HepG2 (cell line): ENCODE measurements at regions not wholly inside any gene's neighbourhood (a gene's known extent, or its start where the extent isn't known, plus 50 kb on each side); places are given as distances from the start of the nearest gene placed in this dataset.

ENCODE experiments used
- ATAC-seq: fragments of 200-7000 bp; cut with Tn5 transposase; 3 replicates; pipeline ENCODE4 v1.9.1; 2020; ENCODE audit warnings: mild to moderate bottlenecking, moderate library complexity
- BruUV-seq: library from RNA; stranded (reverse); fragments of 400-500 nt; replicated peaks from 2 replicates; lab custom pipeline; 2021; lab: Mats Ljungman, UMichigan
- CTCF ChIA-PET: fragments of 300-600 bp; formaldehyde crosslinking; extraction: SDS; loops from one replicate; lab custom pipeline; 2021; ENCODE audit warnings: low total read pairs, inconsistent platforms, low intra/inter-chr PET ratio; lab: Yijun Ruan, JAX
- POLR2A ChIA-PET: fragments of 350-600 bp; sonication (Branson Sonifier 250); formaldehyde crosslinking; loops from one replicate; lab custom pipeline; 2020; ENCODE audit warnings: antibody characterized with exemption, inconsistent platforms; lab: Yijun Ruan, JAX
- DNase-seq: peaks from one replicate; pipeline ENCODE4 v3.0.0-alpha.2; 2015; ENCODE audit warnings: low spot score
- FAIRE-seq: peaks from 3 replicates; lab custom pipeline; 2011; peaks lifted over from hg19 to GRCh38; lab: Jason Lieb, UNC
- H2AFZ ChIP-seq: one replicate; pipeline ENCODE4 v1.6.1; 2011; ENCODE audit warnings: low read length, inconsistent platforms
- H3K27ac ChIP-seq: fragments of 300-600 bp; 3 replicates; pipeline ENCODE4 v1.8.0; 2011; ENCODE audit warnings: mixed run types, mild to moderate bottlenecking, mixed read lengths, low read length, inconsistent platforms; ENCODE audit not compliant: insufficient read depth; ENCODE audit errors: extremely low read length
- H3K27me3 ChIP-seq, 2 experiments: fragments of 200-600 bp in 1 of 2; 2 replicates in 1 of 2; 3 replicates in 1 of 2; pipeline versions ENCODE4 v1.6.0 to v1.8.0; 2011; ENCODE audit warnings: low read length in 2 of 2, mild to moderate bottlenecking in 2 of 2, moderate library complexity in 2 of 2, inconsistent platforms in 1 of 2; ENCODE audit not compliant: insufficient read depth in 2 of 2, control insufficient read depth in 1 of 2
- H3K36me3 ChIP-seq, 2 experiments: fragments of 200-600 bp in 1 of 2; replicated peaks in 1 of 2; 2 replicates in 1 of 2; 3 replicates in 1 of 2; pipeline versions ENCODE4 v1.5.1 to v1.8.0; 2011; ENCODE audit warnings: low read length in 2 of 2, inconsistent platforms in 1 of 2; ENCODE audit not compliant: insufficient read depth in 2 of 2, control insufficient read depth in 1 of 2
- H3K4me1 ChIP-seq: 2 replicates; pipeline ENCODE4 v1.5.1; 2012; ENCODE audit warnings: low read length, inconsistent platforms; ENCODE audit not compliant: insufficient read depth
- H3K4me2 ChIP-seq: 2 replicates; pipeline ENCODE4 v1.6.0; 2011; ENCODE audit warnings: low read depth, low read length, inconsistent platforms
- H3K4me3 ChIP-seq, 3 experiments: fragments of 200-600 bp in 1 of 3; sonication (generic), shearing (Covaris generic) in 1 of 3; replicated peaks in 1 of 3; 2 replicates each; pipeline ENCODE4 v1.5.1; 2011 to 2016; ENCODE audit warnings: low read length in 3 of 3, inconsistent platforms in 2 of 3, low read depth in 2 of 3, mild to moderate bottlenecking in 2 of 3, control low read depth in 1 of 3, mixed read lengths in 1 of 3; ENCODE audit not compliant: insufficient read depth in 1 of 3
- H3K79me2 ChIP-seq: one replicate; pipeline ENCODE4 v1.6.1; 2011; ENCODE audit warnings: low read length, inconsistent platforms; ENCODE audit not compliant: insufficient read depth
- H3K9ac ChIP-seq: 2 replicates; pipeline ENCODE4 v1.6.0; 2011; ENCODE audit warnings: mild to moderate bottlenecking, low read depth, low read length, inconsistent platforms; ENCODE audit not compliant: insufficient read depth
- H3K9me3 ChIP-seq: 2 replicates; pipeline ENCODE4 v1.5.1; 2012; ENCODE audit warnings: mild to moderate bottlenecking, low read length
- H4K20me1 ChIP-seq: 2 replicates; pipeline ENCODE4 v1.6.0; 2011; ENCODE audit warnings: inconsistent platforms, mild to moderate bottlenecking, low read length, moderate library complexity; ENCODE audit not compliant: insufficient read depth
- ARNT ChIP-seq: fragments of 450-650 bp; IDR thresholded peaks from 2 replicates; pipeline ENCODE4 v1.6.1; 2017
- BCL3 ChIP-seq: sonication (generic); formaldehyde crosslinking; IDR thresholded peaks from 2 replicates; pipeline ENCODE4 v1.5.1; 2020; ENCODE audit warnings: mild to moderate bottlenecking, missing genetic modification reagents, moderate library complexity
- FOXA1 ChIP-seq, 2 experiments: fragments of 450-650 bp in 1 of 2; sonication (generic) in 1 of 2; formaldehyde crosslinking in 1 of 2; IDR thresholded peaks; 2 replicates each; pipeline versions ENCODE4 v1.4.0 to v1.6.1; 2016 to 2020; ENCODE audit warnings: missing genetic modification reagents in 1 of 2
- KLF15 ChIP-seq: sonication (generic); formaldehyde crosslinking; IDR thresholded peaks from 2 replicates; pipeline ENCODE4 v1.8.1; 2023; ENCODE audit warnings: borderline replicate concordance, mild to moderate bottlenecking, inconsistent platforms, missing genetic modification reagents, mixed read lengths
- MED8 ChIP-seq: sonication (generic); formaldehyde crosslinking; IDR thresholded peaks from 2 replicates; pipeline ENCODE4 v1.8.1; 2023; ENCODE audit warnings: mild to moderate bottlenecking, missing genetic modification reagents; ENCODE audit not compliant: insufficient replicate concordance
- RFX5 ChIP-seq: IDR thresholded peaks from 2 replicates; pipeline ENCODE4 v1.6.1; 2011; ENCODE audit warnings: low read depth, low read length, improper control_type of control experiment
- TRAFD1 ChIP-seq: sonication (generic); formaldehyde crosslinking; IDR thresholded peaks from 2 replicates; pipeline ENCODE4 v1.5.1; 2020; ENCODE audit warnings: missing genetic modification reagents, mild to moderate bottlenecking, borderline replicate concordance
- ZNF3 ChIP-seq: IDR thresholded peaks from 2 replicates; pipeline ENCODE4 v1.7.0; 2017; ENCODE audit warnings: inconsistent platforms
- ZNF543 ChIP-seq: sonication (generic); formaldehyde crosslinking; IDR thresholded peaks from 2 replicates; pipeline ENCODE4 v1.4.0; 2020; ENCODE audit warnings: mild to moderate bottlenecking, missing genetic modification reagents
- ZNF577 ChIP-seq: sonication (generic); formaldehyde crosslinking; IDR thresholded peaks from 2 replicates; pipeline ENCODE4 v1.4.0; 2020; ENCODE audit warnings: mild to moderate bottlenecking, low read depth, missing genetic modification reagents, borderline replicate concordance
- WGBS: methylation state at CpG from one replicate; pipeline ENCODE4 v1.1.6; 2017; ENCODE audit warnings: low lambda C conversion rate; 5-methylcytosine and 5-hydroxymethylcytosine counted together
- in situ Hi-C: cut with HindIII; loops from 2 replicates; pipeline ENCODE4 v1.10.0; 2017; ENCODE audit warnings: low pct_unique_long_range_greater_than_20kb; ENCODE audit not compliant: extremely low pct_ligation_motif_present
- intact Hi-C: fragments of 100-400 bp; cut with micrococcal nuclease; formaldehyde crosslinking; loops from one replicate; pipeline ENCODE4 v1.10.0; 2022; ENCODE audit not compliant: unreplicated experiment
- TF ChIP-seq, protein P1 (sequence below): sonication (generic); formaldehyde crosslinking; IDR thresholded peaks from 2 replicates; pipeline ENCODE4 v1.5.1; 2020; ENCODE audit warnings: mild to moderate bottlenecking, missing genetic modification reagents, borderline replicate concordance

GRCh38 chr3:82222401-82222800 is 461.0 kb upstream of the GBE1 start:
- 42% methylated on average over 1 of the region's 1 CpG for WGBS
- ATAC-seq, result no peak
- in situ Hi-C loops, result no loop called here

DNA sequence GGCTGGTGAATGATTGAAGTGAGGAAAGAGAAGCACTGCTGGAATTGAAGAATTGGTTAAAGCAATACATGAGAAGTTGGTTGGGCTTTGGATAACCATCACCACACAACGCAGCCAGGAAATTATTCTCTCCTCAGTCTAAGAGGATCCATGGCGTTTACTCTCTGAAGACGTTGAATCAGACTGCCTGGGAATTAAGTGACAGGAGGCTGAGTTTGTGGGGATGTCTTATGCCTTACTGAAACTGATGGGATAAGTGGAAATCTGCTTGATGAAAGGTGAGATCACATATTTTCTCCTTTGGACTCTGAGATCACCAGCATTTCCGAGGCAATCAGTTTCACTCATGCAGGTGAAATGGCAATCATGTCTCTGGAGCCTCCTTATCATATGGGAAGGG is 456.1 kb upstream of the GBE1 start:
- ATAC-seq (no peak), DNase-seq (no peak), FAIRE-seq (no peak)
- H3K27ac ChIP-seq, result no peak overlapping the region
- H3K36me3 ChIP-seq, result no peaks in the 10 kb centered on the region
- H2AFZ ChIP-seq, result no peak overlapping the region
- no peaks in the 10 kb centered on the region for H3K79me2 ChIP-seq
- in situ Hi-C loops (no loop called here), intact Hi-C loops (no loop called here)
- BruUV-seq, result no TSS peak
- H4K20me1 ChIP-seq, result no peaks in the 10 kb centered on the region
- CTCF ChIA-PET, result no interaction called here
- no peak overlapping the region for H3K9ac ChIP-seq
- H3K4me2 ChIP-seq, result no peak overlapping the region
- no peaks in the 10 kb centered on the region for H3K27me3 ChIP-seq
- H3K9me3 ChIP-seq, result 0 out of 2 replicates have a peak, but pooled peaks cover under 1% of the 10 kb centered on the region
- H3K4me1 ChIP-seq, result peaks cover 3% of the 10 kb centered on the region; the same call in 1 of the 2 replicates
- H3K4me3 ChIP-seq, result no peak overlapping the region
- POLR2A ChIA-PET, result no interaction called here
- 58% methylated on average over 4 of the region's 4 CpGs for WGBS
- TF ChIP-seq, protein P1, sequence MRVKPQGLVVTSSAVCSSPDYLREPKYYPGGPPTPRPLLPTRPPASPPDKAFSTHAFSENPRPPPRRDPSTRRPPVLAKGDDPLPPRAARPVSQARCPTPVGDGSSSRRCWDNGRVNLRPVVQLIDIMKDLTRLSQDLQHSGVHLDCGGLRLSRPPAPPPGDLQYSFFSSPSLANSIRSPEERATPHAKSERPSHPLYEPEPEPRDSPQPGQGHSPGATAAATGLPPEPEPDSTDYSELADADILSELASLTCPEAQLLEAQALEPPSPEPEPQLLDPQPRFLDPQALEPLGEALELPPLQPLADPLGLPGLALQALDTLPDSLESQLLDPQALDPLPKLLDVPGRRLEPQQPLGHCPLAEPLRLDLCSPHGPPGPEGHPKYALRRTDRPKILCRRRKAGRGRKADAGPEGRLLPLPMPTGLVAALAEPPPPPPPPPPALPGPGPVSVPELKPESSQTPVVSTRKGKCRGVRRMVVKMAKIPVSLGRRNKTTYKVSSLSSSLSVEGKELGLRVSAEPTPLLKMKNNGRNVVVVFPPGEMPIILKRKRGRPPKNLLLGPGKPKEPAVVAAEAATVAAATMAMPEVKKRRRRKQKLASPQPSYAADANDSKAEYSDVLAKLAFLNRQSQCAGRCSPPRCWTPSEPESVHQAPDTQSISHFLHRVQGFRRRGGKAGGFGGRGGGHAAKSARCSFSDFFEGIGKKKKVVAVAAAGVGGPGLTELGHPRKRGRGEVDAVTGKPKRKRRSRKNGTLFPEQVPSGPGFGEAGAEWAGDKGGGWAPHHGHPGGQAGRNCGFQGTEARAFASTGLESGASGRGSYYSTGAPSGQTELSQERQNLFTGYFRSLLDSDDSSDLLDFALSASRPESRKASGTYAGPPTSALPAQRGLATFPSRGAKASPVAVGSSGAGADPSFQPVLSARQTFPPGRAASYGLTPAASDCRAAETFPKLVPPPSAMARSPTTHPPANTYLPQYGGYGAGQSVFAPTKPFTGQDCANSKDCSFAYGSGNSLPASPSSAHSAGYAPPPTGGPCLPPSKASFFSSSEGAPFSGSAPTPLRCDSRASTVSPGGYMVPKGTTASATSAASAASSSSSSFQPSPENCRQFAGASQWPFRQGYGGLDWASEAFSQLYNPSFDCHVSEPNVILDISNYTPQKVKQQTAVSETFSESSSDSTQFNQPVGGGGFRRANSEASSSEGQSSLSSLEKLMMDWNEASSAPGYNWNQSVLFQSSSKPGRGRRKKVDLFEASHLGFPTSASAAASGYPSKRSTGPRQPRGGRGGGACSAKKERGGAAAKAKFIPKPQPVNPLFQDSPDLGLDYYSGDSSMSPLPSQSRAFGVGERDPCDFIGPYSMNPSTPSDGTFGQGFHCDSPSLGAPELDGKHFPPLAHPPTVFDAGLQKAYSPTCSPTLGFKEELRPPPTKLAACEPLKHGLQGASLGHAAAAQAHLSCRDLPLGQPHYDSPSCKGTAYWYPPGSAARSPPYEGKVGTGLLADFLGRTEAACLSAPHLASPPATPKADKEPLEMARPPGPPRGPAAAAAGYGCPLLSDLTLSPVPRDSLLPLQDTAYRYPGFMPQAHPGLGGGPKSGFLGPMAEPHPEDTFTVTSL (CRISPR knock-in tag), result no peak
- TF ChIP-seq MED8 (CRISPR knock-in tag), result no peak
- no peak for TF ChIP-seq KLF15 (CRISPR knock-in tag)
- no peak for TF ChIP-seq ARNT
- no peak for TF ChIP-seq TRAFD1 (CRISPR knock-in tag)
- no peak for TF ChIP-seq ZNF543
- TF ChIP-seq ZNF577 (CRISPR knock-in tag), result no peak
- no peak for TF ChIP-seq ZNF3 (CRISPR knock-in tag)
- no peak for TF ChIP-seq BCL3 (CRISPR knock-in tag)

More at GRCh38 chr3:82222401-82222800, 461.0 kb upstream of the GBE1 start:
- no peak overlapping the region for H3K4me3 ChIP-seq
- no peaks in the 10 kb centered on the region for H3K79me2 ChIP-seq
- no peak overlapping the region for H3K27ac ChIP-seq
- H3K4me1 ChIP-seq, result peaks cover 7% of the 10 kb centered on the region; the same call in 1 of the 2 replicates
- H3K4me2 ChIP-seq, result no peak overlapping the region
- FAIRE-seq, result no peak
- no peaks in the 10 kb centered on the region for H3K27me3 ChIP-seq
- H4K20me1 ChIP-seq, result no peaks in the 10 kb centered on the region
- ChIA-PET CTCF (no interaction called here), POLR2A (no interaction called here)
- no TSS peak for BruUV-seq
- intact Hi-C loops, result no loop called here
- no peaks in the 10 kb centered on the region for H3K36me3 ChIP-seq
- TF ChIP-seq RFX5, result no peak
- peak; percentile 34; the same call in 1 of the 2 replicates for TF ChIP-seq FOXA1 (IDR thresholded peaks at IDR 0.05)
- no peak for TF ChIP-seq FOXA1 (CRISPR knock-in tag; IDR thresholded peaks at IDR 0.05)
- H2AFZ ChIP-seq, result no peak overlapping the region
- DNase-seq, result no peak
- no peak overlapping the region for H3K9ac ChIP-seq
- peaks cover 26% of the 10 kb centered on the region; the same call in 1 of the 2 replicates for H3K9me3 ChIP-seq
